Stimulated activated CD8-positive, alpha-beta memory T cell treated with anti-CD3 and anti-CD28 coated beads, Interleukin-2, amount 100 ng/mL, for 1 hour (primary cell): ENCODE measurements at regions not wholly inside any gene's neighbourhood (a gene's known extent, or its start where the extent isn't known, plus 50 kb on each side); places are given as distances from the start of the nearest gene placed in this dataset.
"Not testable (repeated sequence)": the region's sequence is repeated elsewhere in the genome, so short reads cannot be mapped to it uniquely, and the experiment has no call there.

ENCODE experiments used
- DNase-seq, 2 donors: peaks; one replicate each; pipeline ENCODE4 v3.0.0-alpha.2; 2020; ENCODE audit warnings: low read depth in 2 of 2

GRCh38 chr12:89289720-89290119, 62.6 kb downstream of the DUSP6 start:
- no peak for DNase-seq

GRCh38 chr12:89288959-89289358, 63.3 kb downstream of the DUSP6 start:
- DNase-seq, result no peak

- DNase-seq, result no peak
Measured at GRCh38 chr12:89286501-89286900, 65.8 kb downstream of the DUSP6 start.

- DNase-seq, result no peak
Measured at GRCh38 chr12:89281539-89281867, 70.8 kb downstream of the DUSP6 start.

- no peak for DNase-seq
Measured at GRCh38 chr12:89280833-89281538, 71.3 kb downstream of the DUSP6 start.

GRCh38 chr12:89279499-89279898, 72.8 kb downstream of the DUSP6 start:
- DNase-seq, result no peak

- no peak for DNase-seq
Measured at GRCh38 chr12:89278862-89279261, 73.4 kb downstream of the DUSP6 start.

GRCh38 chr12:89278169-89278568, 74.1 kb downstream of the DUSP6 start:
- no peak for DNase-seq

- DNase-seq, result no peak
Measured at GRCh38 chr12:89276860-89277259, 75.4 kb downstream of the DUSP6 start.

GRCh38 chr12:89273525-89273924, 78.8 kb downstream of the DUSP6 start:
- DNase-seq, result no peak

- no peak for DNase-seq
Measured at GRCh38 chr12:89270548-89270947, 81.8 kb downstream of the DUSP6 start.

GRCh38 chr12:89269174-89269573, 83.1 kb downstream of the DUSP6 start:
- DNase-seq, result no peak

- no peak for DNase-seq
Measured at GRCh38 chr12:89267404-89267803, 84.9 kb downstream of the DUSP6 start.

- DNase-seq, result not testable (repeated sequence)
Measured at GRCh38 chr12:89266574-89267188, 85.6 kb downstream of the DUSP6 start.

GRCh38 chr12:89264837-89265236, 87.5 kb downstream of the DUSP6 start:
- no peak for DNase-seq

GRCh38 chr12:89263900-89264299, 88.4 kb downstream of the DUSP6 start:
- no peak for DNase-seq

GRCh38 chr12:89262855-89263552, 89.3 kb downstream of the DUSP6 start:
- DNase-seq, result no peak

GRCh38 chr12:89261982-89262381, 90.3 kb downstream of the DUSP6 start:
- DNase-seq, result no peak

GRCh38 chr12:89260841-89261637, 91.3 kb downstream of the DUSP6 start:
- DNase-seq, result no peak

GRCh38 chr12:89259821-89260220, 92.5 kb downstream of the DUSP6 start:
- no peak for DNase-seq

GRCh38 chr12:89258240-89258969, 93.9 kb downstream of the DUSP6 start:
- no peak for DNase-seq

- DNase-seq, result no peak
Measured at GRCh38 chr12:89257340-89257739, 95.0 kb downstream of the DUSP6 start.
